ENCODE measurements at regions not wholly inside any gene's neighbourhood (a gene's known extent, or its start where the extent isn't known, plus 50 kb on each side); places are given as distances from the start of the nearest gene placed in this dataset.
"Not testable (repeated sequence)": the region's sequence is repeated elsewhere in the genome, so short reads cannot be mapped to it uniquely, and the experiment has no call there.

GRCh38 chr2:109712746-109713145, 81.4 kb upstream of the RGPD5 start:
- CTCF ChIA-PET = interaction anchor here (1.0 kb wide), 1 partner anchor 167 kb away, joined by 5 read pairs; no protein-coding TSS in a partner anchor
- no peaks in the 10 kb centered on the region for H3K27me3 Mint-ChIP-seq (ENCODE audit: low read depth)
- no peaks in the 10 kb centered on the region for H3K36me3 Mint-ChIP-seq (ENCODE audit: low read depth)
- no peaks in the 10 kb centered on the region for H3K4me1 Mint-ChIP-seq (ENCODE audit: low read depth)
- H3K4me3 Mint-ChIP-seq = no peak overlapping the region
- no peak for DNase-seq
- H3K9me3 Mint-ChIP-seq = no peaks in the 10 kb centered on the region
- intact Hi-C loops (cut with micrococcal nuclease) = no loop called here
- no peak overlapping the region for H3K27ac Mint-ChIP-seq

GRCh38 chr2:109715313-109715805, 78.7 kb upstream of the RGPD5 start:
- H3K27me3 Mint-ChIP-seq (ENCODE audit: low read depth) = no peaks in the 10 kb centered on the region
- CTCF ChIA-PET = interaction anchor here (0.8 to 1.7 kb wide), 3 partner anchors 38 to 169 kb away, joined by 3 to 8 read pairs (median 3); no protein-coding TSS in a partner anchor

GRCh38 chr2:109716596-109716995, 77.5 kb upstream of the RGPD5 start:
- H3K4me1 Mint-ChIP-seq (ENCODE audit: low read depth); H3K36me3 Mint-ChIP-seq (ENCODE audit: low read depth); H3K9me3 Mint-ChIP-seq; H3K27ac Mint-ChIP-seq; H3K27me3 Mint-ChIP-seq (ENCODE audit: low read depth); H3K4me3 Mint-ChIP-seq; DNase-seq: not testable (repeated sequence)
- intact Hi-C loops (cut with micrococcal nuclease) = loop anchor here (5.0 kb wide), 1 partner anchor 104 kb away; the partner anchor contains the start of genes SEPTIN10 and SOWAHC
- CTCF ChIA-PET = interaction anchor here (1.0 kb wide), 1 partner anchor 102 kb away, joined by 4 read pairs; the partner anchor contains the start of gene SOWAHC

More at GRCh38 chr2:109715313-109715805, 78.7 kb upstream of the RGPD5 start:
- no peaks in the 10 kb centered on the region for H3K36me3 Mint-ChIP-seq (ENCODE audit: low read depth)
- no peak overlapping the region for H3K27ac Mint-ChIP-seq
- H3K4me3 Mint-ChIP-seq = no peak overlapping the region
- peak; percentile 14 for DNase-seq
- H3K4me1 Mint-ChIP-seq (ENCODE audit: low read depth) = no peaks in the 10 kb centered on the region
- H3K9me3 Mint-ChIP-seq = no peaks in the 10 kb centered on the region
- intact Hi-C loops (cut with micrococcal nuclease) = loop anchor here (1.0 to 5.0 kb wide), 2 partner anchors 103 to 169 kb away; partner anchors contain the start of genes SEPTIN10 and SOWAHC

- CTCF ChIA-PET = interaction anchor here (0.6 kb wide), 1 partner anchor 21 kb away, joined by 5 read pairs; no protein-coding TSS in a partner anchor
- DNase-seq = no peak
- no peaks in the 10 kb centered on the region for H3K36me3 Mint-ChIP-seq (ENCODE audit: low read depth)
- intact Hi-C loops (cut with micrococcal nuclease) = loop anchor here (5.0 kb wide), 1 partner anchor 106 kb away; the partner anchor contains the start of genes SEPTIN10 and SOWAHC
- no peak overlapping the region for H3K27ac Mint-ChIP-seq
- H3K9me3 Mint-ChIP-seq = no peaks in the 10 kb centered on the region
- H3K4me1 Mint-ChIP-seq (ENCODE audit: low read depth) = no peaks in the 10 kb centered on the region
- H3K27me3 Mint-ChIP-seq (ENCODE audit: low read depth) = peaks cover 4% of the 10 kb centered on the region
- H3K4me3 Mint-ChIP-seq = no peak overlapping the region
Measured at GRCh38 chr2:109718139-109718538, 76.0 kb upstream of the RGPD5 start.

GRCh38 chr2:109719871-109720270, 74.2 kb upstream of the RGPD5 start:
- no peaks in the 10 kb centered on the region for H3K4me1 Mint-ChIP-seq (ENCODE audit: low read depth)
- CTCF ChIA-PET = no interaction called here
- peaks cover 6% of the 10 kb centered on the region for H3K27me3 Mint-ChIP-seq (ENCODE audit: low read depth)
- no peaks in the 10 kb centered on the region for H3K36me3 Mint-ChIP-seq (ENCODE audit: low read depth)
- no peak overlapping the region for H3K27ac Mint-ChIP-seq
- no peaks in the 10 kb centered on the region for H3K9me3 Mint-ChIP-seq
- no peak for DNase-seq
- no peak overlapping the region for H3K4me3 Mint-ChIP-seq
- intact Hi-C loops (cut with micrococcal nuclease) = loop anchor here (5.0 kb wide), 1 partner anchor 108 kb away; the partner anchor contains the start of genes SEPTIN10 and SOWAHC

DNA sequence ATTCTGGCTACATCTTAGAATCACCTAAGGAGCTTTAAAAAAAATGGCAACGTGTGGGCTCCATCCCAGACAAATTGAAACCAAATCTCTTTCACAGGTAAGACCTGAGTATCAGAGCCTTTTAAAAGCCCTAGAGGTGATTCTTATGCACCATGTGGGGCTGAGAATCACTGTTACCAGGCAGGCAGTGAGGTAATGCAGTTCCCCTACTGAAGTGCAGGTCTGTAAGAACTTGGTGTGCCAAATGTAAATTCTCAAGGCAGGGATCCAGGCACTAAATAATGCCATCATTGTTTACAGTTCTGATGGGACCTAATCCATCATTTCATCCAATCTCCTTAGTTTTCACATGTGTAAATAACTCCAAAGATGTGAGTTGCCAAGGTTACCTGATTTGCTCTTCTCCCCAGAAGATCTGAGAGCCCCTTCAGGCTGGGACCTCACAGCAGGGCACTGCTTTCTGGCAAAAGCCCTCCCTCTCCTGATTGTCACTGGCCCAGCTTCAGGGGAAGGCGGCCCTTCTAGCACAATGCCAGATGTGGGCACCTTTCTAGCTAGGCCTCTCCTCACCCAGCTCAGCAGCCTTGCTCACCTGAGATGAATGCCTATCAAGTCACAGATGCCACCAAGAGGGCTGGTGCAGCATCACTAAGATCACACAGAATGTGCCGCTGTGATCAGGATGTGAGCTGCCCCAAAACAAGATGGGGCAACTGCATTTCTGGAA, 73.6 kb upstream of the RGPD5 start:
- intact Hi-C loops (cut with micrococcal nuclease) = no loop called here
- H3K27me3 Mint-ChIP-seq (ENCODE audit: low read depth) = peaks cover 10% of the 10 kb centered on the region
- H3K4me3 Mint-ChIP-seq = no peak overlapping the region
- no peaks in the 10 kb centered on the region for H3K36me3 Mint-ChIP-seq (ENCODE audit: low read depth)
- no peaks in the 10 kb centered on the region for H3K4me1 Mint-ChIP-seq (ENCODE audit: low read depth)
- CTCF ChIA-PET = no interaction called here
- H3K27ac Mint-ChIP-seq = no peak overlapping the region
- no peak for DNase-seq
- H3K9me3 Mint-ChIP-seq = no peaks in the 10 kb centered on the region

DNA sequence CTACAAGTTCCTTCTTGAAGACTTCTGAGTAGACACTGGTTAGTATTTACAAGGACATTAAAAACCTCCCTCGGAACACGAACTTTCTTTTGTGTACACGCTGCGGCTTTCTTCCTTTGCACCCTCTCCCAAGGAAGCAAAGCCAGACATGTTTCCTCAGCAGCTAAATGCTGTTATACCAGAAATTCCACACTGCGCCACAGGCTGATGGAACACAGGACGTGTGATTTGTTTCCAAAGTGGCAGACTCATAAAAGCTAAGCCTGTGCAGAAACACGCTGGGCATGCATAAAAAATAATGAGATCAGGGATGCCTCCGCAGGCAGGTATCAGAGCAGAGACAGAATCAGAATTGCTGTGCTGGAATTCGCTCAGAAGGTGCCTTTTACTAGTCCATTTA, 73.0 kb upstream of the RGPD5 start:
- CTCF ChIA-PET = no interaction called here
- H3K27me3 Mint-ChIP-seq (ENCODE audit: low read depth) = peaks cover 12% of the 10 kb centered on the region

DNA sequence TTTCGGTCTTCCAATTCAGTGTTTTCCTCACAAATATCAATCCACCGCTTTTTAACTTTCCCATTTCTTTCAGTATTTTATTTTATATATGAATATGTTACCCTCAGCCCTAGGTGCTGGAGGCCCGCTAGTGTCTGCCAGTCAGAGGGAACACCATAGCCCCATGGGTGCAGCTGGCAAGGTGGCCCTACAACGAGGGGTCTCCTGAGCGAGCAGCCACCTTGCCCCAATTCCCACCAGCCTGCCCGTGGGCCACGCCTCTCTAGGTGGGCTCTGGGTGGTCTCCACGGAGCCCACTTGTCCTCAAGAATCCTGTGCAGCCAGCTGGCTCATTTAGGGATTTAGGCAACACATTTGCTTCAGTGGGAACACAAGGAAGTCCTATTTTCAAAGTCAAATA, 72.5 kb upstream of the RGPD5 start:
- no peak for DNase-seq
- CTCF ChIA-PET = no interaction called here
- no peaks in the 10 kb centered on the region for H3K4me1 Mint-ChIP-seq (ENCODE audit: low read depth)
- no peaks in the 10 kb centered on the region for H3K9me3 Mint-ChIP-seq
- peaks cover 16% of the 10 kb centered on the region for H3K27me3 Mint-ChIP-seq (ENCODE audit: low read depth)
- intact Hi-C loops (cut with micrococcal nuclease) = no loop called here
- H3K36me3 Mint-ChIP-seq (ENCODE audit: low read depth) = no peaks in the 10 kb centered on the region
- H3K27ac Mint-ChIP-seq = no peak overlapping the region
- no peak overlapping the region for H3K4me3 Mint-ChIP-seq

More for the DNA sequence above, 73.0 kb upstream of the RGPD5 start:
- Mint-ChIP-seq H3K4me1 (ENCODE audit: low read depth) (no peaks in the 10 kb centered on the region), H3K27ac (no peak overlapping the region), H3K4me3 (no peak overlapping the region), H3K9me3 (no peaks in the 10 kb centered on the region), H3K36me3 (ENCODE audit: low read depth) (no peaks in the 10 kb centered on the region)
- no peak for DNase-seq
- intact Hi-C loops (cut with micrococcal nuclease) = no loop called here

DNA sequence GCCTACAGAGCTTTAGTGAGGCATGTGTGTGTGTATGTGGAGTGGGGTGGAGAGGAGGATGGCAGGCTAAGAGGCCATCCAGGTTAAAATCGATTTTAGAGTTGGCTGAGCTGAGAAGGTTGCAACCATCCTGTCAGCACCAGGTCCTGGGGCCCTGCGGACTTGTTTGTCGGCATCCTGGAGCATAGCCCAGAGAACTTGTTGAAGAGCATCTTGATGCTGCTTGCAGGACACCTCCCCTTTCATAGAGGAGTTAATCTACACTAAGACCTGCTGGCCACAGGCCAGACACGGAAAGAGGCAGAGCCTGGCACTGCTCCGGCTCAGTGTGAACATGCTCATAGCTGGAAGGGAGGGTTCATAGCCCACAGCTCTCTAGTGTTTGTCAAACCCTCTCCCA, 72.1 kb upstream of the RGPD5 start:
- no peak overlapping the region for H3K4me3 Mint-ChIP-seq
- H3K36me3 Mint-ChIP-seq (ENCODE audit: low read depth) = no peaks in the 10 kb centered on the region
- intact Hi-C loops (cut with micrococcal nuclease) = no loop called here
- no peak for DNase-seq
- no peaks in the 10 kb centered on the region for H3K4me1 Mint-ChIP-seq (ENCODE audit: low read depth)
- CTCF ChIA-PET = no interaction called here
- H3K9me3 Mint-ChIP-seq = no peaks in the 10 kb centered on the region
- peaks cover 18% of the 10 kb centered on the region for H3K27me3 Mint-ChIP-seq (ENCODE audit: low read depth)
- no peak overlapping the region for H3K27ac Mint-ChIP-seq

DNA sequence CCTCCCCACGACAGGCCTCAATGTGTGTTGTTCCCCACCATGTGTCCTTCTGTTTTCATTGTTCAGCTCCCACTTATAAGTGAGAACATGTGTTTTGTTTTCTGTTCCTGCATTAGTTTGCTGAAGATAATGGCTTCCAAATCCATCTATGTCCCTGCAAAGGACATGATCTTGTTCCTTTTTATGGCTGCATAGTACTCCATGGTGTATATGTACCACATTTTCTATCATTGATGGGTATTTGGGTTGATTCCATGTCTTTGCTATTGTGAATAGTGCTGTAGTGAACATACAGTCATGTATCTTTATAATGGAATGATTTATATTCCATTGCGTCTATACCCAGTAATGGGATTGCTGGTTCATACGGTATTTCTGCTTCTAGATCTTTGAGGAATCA, 71.5 kb upstream of the RGPD5 start:
- H3K9me3 Mint-ChIP-seq; H3K4me3 Mint-ChIP-seq; CTCF ChIA-PET; DNase-seq; H3K27ac Mint-ChIP-seq; intact Hi-C loops (cut with micrococcal nuclease); H3K4me1 Mint-ChIP-seq (ENCODE audit: low read depth); H3K36me3 Mint-ChIP-seq (ENCODE audit: low read depth): not testable (repeated sequence)
- peaks cover 20% of the 10 kb centered on the region for H3K27me3 Mint-ChIP-seq (ENCODE audit: low read depth)

DNA sequence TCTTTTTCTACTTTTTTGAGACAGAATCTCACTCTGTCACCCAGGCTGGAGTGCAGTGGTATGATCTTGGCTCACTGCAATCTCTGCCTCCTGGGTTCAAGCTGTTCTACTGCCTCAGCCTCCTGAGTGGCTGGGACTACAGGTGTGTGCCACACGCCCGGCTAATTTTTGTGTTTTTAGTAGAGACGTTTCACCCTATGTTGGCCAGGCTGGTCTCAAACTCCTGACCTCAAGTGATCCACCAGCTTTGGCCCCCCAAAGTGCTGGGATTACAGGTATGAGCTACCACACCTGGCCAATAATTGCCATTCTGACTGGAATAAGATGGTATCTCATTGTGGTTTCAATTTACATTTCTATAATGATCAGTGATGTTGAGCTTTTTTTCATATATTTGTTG, 71.0 kb upstream of the RGPD5 start:
- intact Hi-C loops (cut with micrococcal nuclease); CTCF ChIA-PET; H3K4me3 Mint-ChIP-seq; H3K36me3 Mint-ChIP-seq (ENCODE audit: low read depth); H3K9me3 Mint-ChIP-seq; DNase-seq; H3K4me1 Mint-ChIP-seq (ENCODE audit: low read depth); H3K27ac Mint-ChIP-seq: not testable (repeated sequence)
- H3K27me3 Mint-ChIP-seq (ENCODE audit: low read depth) = peaks cover 20% of the 10 kb centered on the region

DNA sequence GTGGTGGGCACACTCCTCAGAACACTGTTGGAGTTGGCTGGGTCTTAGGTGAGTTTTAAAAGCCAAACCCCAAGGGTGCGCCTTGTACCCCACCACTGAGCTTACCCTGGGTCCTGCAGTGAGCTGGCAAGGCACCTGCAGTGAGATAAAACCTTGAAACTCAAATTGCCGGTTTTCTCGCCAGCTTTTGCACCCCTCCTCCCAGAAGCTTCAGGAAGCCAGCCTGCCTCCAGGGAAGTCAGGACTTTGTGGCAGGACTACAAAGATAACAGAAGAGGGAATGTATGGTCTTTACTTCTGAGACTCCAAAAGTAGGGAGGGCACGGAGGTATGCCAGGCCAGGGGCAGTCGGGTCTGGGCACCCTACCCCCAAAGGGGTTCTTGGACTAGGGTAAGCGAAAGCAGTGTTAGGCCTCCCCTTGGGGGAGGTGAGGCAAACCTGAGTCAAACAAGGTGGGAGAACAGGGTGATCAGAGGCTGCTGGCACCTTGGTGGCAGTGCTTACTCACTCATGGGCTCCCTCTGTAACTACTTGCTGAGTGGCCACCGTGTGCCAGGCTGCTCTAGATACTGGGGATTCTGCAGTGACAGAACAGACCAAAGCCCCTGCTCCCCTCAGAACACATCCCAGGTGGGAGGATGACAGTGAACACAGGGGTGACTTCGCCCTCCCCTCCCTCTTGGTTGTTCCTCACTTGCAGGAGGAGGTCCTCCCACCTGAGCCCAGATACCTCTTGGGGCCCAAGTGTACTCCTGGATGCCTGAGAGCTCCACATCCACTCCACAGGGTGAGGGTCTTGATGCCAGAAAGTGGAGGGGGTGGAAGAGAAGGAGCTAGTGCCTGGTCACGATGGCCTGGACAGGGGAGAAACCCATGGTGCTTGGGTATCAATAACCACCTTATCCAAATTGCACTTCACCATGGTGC, 69.3 kb upstream of the RGPD5 start:
- H3K27me3 Mint-ChIP-seq (ENCODE audit: low read depth) = peaks cover 24% of the 10 kb centered on the region
- no peak overlapping the region for H3K27ac Mint-ChIP-seq
- H3K9me3 Mint-ChIP-seq = peaks cover 2% of the 10 kb centered on the region
- DNase-seq = no peak
- CTCF ChIA-PET = no interaction called here
- H3K4me1 Mint-ChIP-seq (ENCODE audit: low read depth) = no peaks in the 10 kb centered on the region
- H3K36me3 Mint-ChIP-seq (ENCODE audit: low read depth) = no peaks in the 10 kb centered on the region
- no peak overlapping the region for H3K4me3 Mint-ChIP-seq
- intact Hi-C loops (cut with micrococcal nuclease) = no loop called here
